ENCODE measurements at regions not wholly inside any gene's neighbourhood (a gene's known extent, or its start where the extent isn't known, plus 50 kb on each side); places are given as distances from the start of the nearest gene placed in this dataset.

DNA sequence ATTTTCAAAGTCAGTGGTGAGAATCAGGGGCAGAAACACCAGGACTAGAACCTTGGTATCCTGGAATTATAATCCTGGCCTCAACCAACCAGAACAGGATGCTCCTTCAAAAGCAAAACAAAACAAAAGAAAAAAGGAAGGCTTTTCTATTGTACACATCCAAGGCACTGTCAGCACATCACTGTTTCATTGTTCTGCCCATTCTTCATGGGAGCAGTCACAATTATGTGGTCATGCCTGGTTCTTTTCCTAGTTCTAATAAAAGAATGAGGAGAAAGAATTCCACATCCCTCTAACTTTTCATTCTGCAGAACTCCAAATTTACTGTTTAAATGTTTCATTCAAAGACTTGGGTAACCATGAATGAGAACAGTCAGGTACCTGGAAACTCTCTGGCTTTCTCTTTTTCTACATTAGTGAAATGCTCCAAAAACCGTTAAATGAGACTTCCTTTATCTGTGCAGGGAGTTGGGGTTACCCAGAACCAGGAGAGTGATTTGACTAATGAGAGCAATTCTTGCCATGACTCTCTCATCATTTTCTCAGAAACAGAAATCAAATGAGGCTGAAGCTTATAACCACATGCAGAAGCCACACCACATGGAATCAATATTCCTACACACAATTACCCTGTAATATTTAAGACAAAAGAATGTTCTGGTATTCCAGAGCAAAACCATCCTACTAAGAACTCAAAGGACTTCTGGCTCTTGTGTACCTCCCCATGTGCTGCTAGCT, 110.9 kb upstream of the CCDC150 start:
- no peaks in the 10 kb centered on the region for H3K9me3 ChIP-seq (ENCODE audit: control extremely low read depth in 1 of 3, control insufficient read depth in 2 of 3, insufficient read depth in 1 of 3, low read length in 2 of 3)
- peaks cover 3% of the 10 kb centered on the region for H3K27me3 Mint-ChIP-seq
- no peak overlapping the region for H3K4me2 ChIP-seq (replicated peaks; ENCODE audit: low read depth, low read length, poor library complexity, severe bottlenecking)
- no peaks in the 10 kb centered on the region for H3K36me3 ChIP-seq (replicated peaks in 1 of 2; ENCODE audit: control extremely low read depth in 1 of 2, control insufficient read depth in 1 of 2, extremely low read depth in 1 of 2, insufficient read depth in 2 of 2, low read length in 1 of 2)
- no peaks in the 10 kb centered on the region for H3K4me1 ChIP-seq (ENCODE audit: control insufficient read depth in 2 of 2, insufficient read depth in 2 of 2, low read length in 2 of 2)
- POLR2A ChIA-PET, result no interaction called here
- intact Hi-C loops (cut with micrococcal nuclease), result no loop called here
- H3K4me1 Mint-ChIP-seq, result no peaks in the 10 kb centered on the region
- no peak overlapping the region for H3K4me3 ChIP-seq (ENCODE audit: control extremely low read depth in 1 of 5, extremely low read depth in 1 of 5, insufficient read depth in 1 of 5, low read depth in 2 of 5, low read length in 4 of 5)
- H3K27me3 ChIP-seq (replicated peaks in 1 of 4; ENCODE audit: control extremely low read depth in 1 of 4, control insufficient read depth in 3 of 4, insufficient read depth in 4 of 4, low read length in 3 of 4), result peaks cover 0 to 3% (median 0%) of the 10 kb centered on the region in 4 experiments
- no peak for TF ChIP-seq EZH2 (IDR thresholded peaks at IDR 0.05; ENCODE audit: borderline replicate concordance, insufficient read depth, low read depth, low read length, poor library complexity, severe bottlenecking)
- TF ChIP-seq, protein P1, sequence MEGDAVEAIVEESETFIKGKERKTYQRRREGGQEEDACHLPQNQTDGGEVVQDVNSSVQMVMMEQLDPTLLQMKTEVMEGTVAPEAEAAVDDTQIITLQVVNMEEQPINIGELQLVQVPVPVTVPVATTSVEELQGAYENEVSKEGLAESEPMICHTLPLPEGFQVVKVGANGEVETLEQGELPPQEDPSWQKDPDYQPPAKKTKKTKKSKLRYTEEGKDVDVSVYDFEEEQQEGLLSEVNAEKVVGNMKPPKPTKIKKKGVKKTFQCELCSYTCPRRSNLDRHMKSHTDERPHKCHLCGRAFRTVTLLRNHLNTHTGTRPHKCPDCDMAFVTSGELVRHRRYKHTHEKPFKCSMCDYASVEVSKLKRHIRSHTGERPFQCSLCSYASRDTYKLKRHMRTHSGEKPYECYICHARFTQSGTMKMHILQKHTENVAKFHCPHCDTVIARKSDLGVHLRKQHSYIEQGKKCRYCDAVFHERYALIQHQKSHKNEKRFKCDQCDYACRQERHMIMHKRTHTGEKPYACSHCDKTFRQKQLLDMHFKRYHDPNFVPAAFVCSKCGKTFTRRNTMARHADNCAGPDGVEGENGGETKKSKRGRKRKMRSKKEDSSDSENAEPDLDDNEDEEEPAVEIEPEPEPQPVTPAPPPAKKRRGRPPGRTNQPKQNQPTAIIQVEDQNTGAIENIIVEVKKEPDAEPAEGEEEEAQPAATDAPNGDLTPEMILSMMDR (IDR thresholded peaks at IDR 0.05), result no peak
- H3K27ac ChIP-seq (ENCODE audit: low read length in 2 of 2), result no peak overlapping the region
- no peaks in the 10 kb centered on the region for H4K20me1 ChIP-seq (ENCODE audit: control insufficient read depth, insufficient read depth, low read length, poor library complexity, severe bottlenecking)
- ATAC-seq (ENCODE audit: low read depth), result no peak
- no CpG with 5 or more reads among the region's 1 CpG for WGBS (ENCODE audit: insufficient coverage)
- DNase-seq, result no peak
- CTCF ChIA-PET, result no interaction called here
- H2AFZ ChIP-seq (ENCODE audit: insufficient read depth, low read depth, low read length, poor library complexity, severe bottlenecking), result no peak overlapping the region
- H3K4me3 Mint-ChIP-seq, result no peak overlapping the region
- no peak overlapping the region for H3K9ac ChIP-seq (ENCODE audit: low read length)
- H3K9me3 Mint-ChIP-seq (ENCODE audit: insufficient read depth), result no peaks in the 10 kb centered on the region
- no peak overlapping the region for H3K27ac Mint-ChIP-seq
- H3K79me2 ChIP-seq (ENCODE audit: control insufficient read depth, insufficient read depth, low read length), result no peaks in the 10 kb centered on the region

GRCh38 chr2:196530910-196531309, 108.6 kb upstream of the CCDC150 start:
- Histone ChIP-seq H4K20me1 (ENCODE audit: control insufficient read depth, insufficient read depth, low read length, poor library complexity, severe bottlenecking) (no peaks in the 10 kb centered on the region), H3K36me3 (replicated peaks in 1 of 2; ENCODE audit: control extremely low read depth in 1 of 2, control insufficient read depth in 1 of 2, extremely low read depth in 1 of 2, insufficient read depth in 2 of 2, low read length in 1 of 2) (no peaks in the 10 kb centered on the region), H3K4me1 (ENCODE audit: control insufficient read depth in 2 of 2, insufficient read depth in 2 of 2, low read length in 2 of 2) (no peaks in the 10 kb centered on the region), H2AFZ (ENCODE audit: insufficient read depth, low read depth, low read length, poor library complexity, severe bottlenecking) (no peak overlapping the region), H3K4me2 (replicated peaks; ENCODE audit: low read depth, low read length, poor library complexity, severe bottlenecking) (no peak overlapping the region), H3K27me3 (replicated peaks in 1 of 4; ENCODE audit: control extremely low read depth in 1 of 4, control insufficient read depth in 3 of 4, insufficient read depth in 4 of 4, low read length in 3 of 4) (peaks cover 0 to 3% (median 0%) of the 10 kb centered on the region in 4 experiments), H3K27ac (ENCODE audit: low read length in 2 of 2) (no peak overlapping the region), H3K9ac (ENCODE audit: low read length) (no peak overlapping the region), H3K4me3 (ENCODE audit: control extremely low read depth in 1 of 5, extremely low read depth in 1 of 5, insufficient read depth in 1 of 5, low read depth in 2 of 5, low read length in 4 of 5) (no peak overlapping the region), H3K9me3 (ENCODE audit: control extremely low read depth in 1 of 3, control insufficient read depth in 2 of 3, insufficient read depth in 1 of 3, low read length in 2 of 3) (no peaks in the 10 kb centered on the region), H3K79me2 (ENCODE audit: control insufficient read depth, insufficient read depth, low read length) (no peaks in the 10 kb centered on the region)
- Mint-ChIP-seq H3K4me3 (no peak overlapping the region), H3K27ac (no peak overlapping the region), H3K9me3 (ENCODE audit: insufficient read depth) (no peaks in the 10 kb centered on the region), H3K27me3 (peaks cover 3% of the 10 kb centered on the region), H3K4me1 (no peaks in the 10 kb centered on the region)
- POLR2A ChIA-PET, result no interaction called here
- intact Hi-C loops (cut with micrococcal nuclease), result no loop called here
- TF ChIP-seq, protein P1 (IDR thresholded peaks at IDR 0.05), result no peak
- TF ChIP-seq EZH2 (IDR thresholded peaks at IDR 0.05; ENCODE audit: borderline replicate concordance, insufficient read depth, low read depth, low read length, poor library complexity, severe bottlenecking), result no peak
- WGBS (ENCODE audit: insufficient coverage), result 86% methylated on average over 1 of the region's 4 CpGs
- CTCF ChIA-PET, result no interaction called here
- DNase-seq, result no peak
- no peak for ATAC-seq (ENCODE audit: low read depth)
